GM23338 (cell line): ENCODE measurements at regions not wholly inside any gene's neighbourhood (a gene's known extent, or its start where the extent isn't known, plus 50 kb on each side); places are given as distances from the start of the nearest gene placed in this dataset.

Source experiments
- ATAC-seq: fragments of 200-7000 bp; cut with Tn5 transposase; 3 replicates; pipeline ENCODE4 v1.9.1; 2020
- DNase-seq: peaks from one replicate; pipeline ENCODE4 v3.0.0-alpha.2; 2015; ENCODE audit warnings: low spot score
- H2AFZ ChIP-seq: fragments of 200-600 bp; sonication (generic); 2 replicates; pipeline ENCODE4 v1.8.0; 2016; ENCODE audit warnings: antibody characterized with exemption, mild to moderate bottlenecking, moderate library complexity
- H3F3A ChIP-seq: fragments of 200-600 bp; sonication (generic); replicated peaks from 2 replicates; pipeline ENCODE4 v1.8.0; 2017; ENCODE audit warnings: antibody characterized with exemption, mixed run types, low read depth
- H3K27ac ChIP-seq: fragments of 200-600 bp; sonication (generic); 2 replicates; pipeline ENCODE4 v1.6.1; 2016; ENCODE audit warnings: low read depth
- H3K27me3 ChIP-seq: fragments of 200-600 bp; sonication (generic); 2 replicates; pipeline ENCODE4 v1.8.0; 2016; ENCODE audit warnings: mild to moderate bottlenecking, mixed run types, moderate library complexity; ENCODE audit not compliant: insufficient read depth
- H3K36me3 ChIP-seq: fragments of 200-600 bp; sonication (generic); 2 replicates; pipeline ENCODE4 v1.8.0; 2016; ENCODE audit warnings: mild to moderate bottlenecking; ENCODE audit not compliant: insufficient read depth
- H3K4me1 ChIP-seq: fragments of 200-600 bp; sonication (generic); 2 replicates; pipeline ENCODE4 v1.8.0; 2016; ENCODE audit warnings: mild to moderate bottlenecking, moderate library complexity; ENCODE audit not compliant: insufficient read depth
- H3K4me2 ChIP-seq: fragments of 200-600 bp; sonication (generic); 2 replicates; pipeline ENCODE4 v1.7.1; 2017; ENCODE audit warnings: mixed run types
- H3K4me3 ChIP-seq: fragments of 200-600 bp; sonication (generic); 2 replicates; pipeline ENCODE4 v1.6.1; 2016; ENCODE audit warnings: mixed run types
- H3K79me2 ChIP-seq: fragments of 200-600 bp; sonication (generic); replicated peaks from 2 replicates; pipeline ENCODE4 v1.8.0; 2017; ENCODE audit warnings: mild to moderate bottlenecking; ENCODE audit not compliant: insufficient read depth
- H3K9me2 ChIP-seq: fragments of 200-600 bp; sonication (generic); 2 replicates; pipeline ENCODE4 v1.8.0; 2017; ENCODE audit not compliant: insufficient read depth
- H4K20me1 ChIP-seq: fragments of 200-600 bp; sonication (generic); replicated peaks from 2 replicates; pipeline ENCODE4 v1.8.0; 2017; ENCODE audit warnings: mild to moderate bottlenecking; ENCODE audit not compliant: insufficient read depth
- H3K27ac Mint-ChIP-seq: 2 replicates; pipeline ENCODE4 v1.8.0; 2020; ENCODE audit warnings: inconsistent platforms, mild to moderate bottlenecking, moderate library complexity, mixed read lengths
- H3K27me3 Mint-ChIP-seq: 3 replicates; pipeline ENCODE4 v1.8.0; 2022; ENCODE audit warnings: low read depth, mild to moderate bottlenecking, moderate library complexity, mixed read lengths, inconsistent platforms; ENCODE audit not compliant: insufficient read depth, poor library complexity
- H3K36me3 Mint-ChIP-seq: 3 replicates; pipeline ENCODE4 v1.8.0; 2021; ENCODE audit warnings: low read depth, mild to moderate bottlenecking, inconsistent platforms, moderate library complexity, mixed read lengths
- H3K4me1 Mint-ChIP-seq: 3 replicates; pipeline ENCODE4 v1.8.0; 2020; ENCODE audit warnings: mild to moderate bottlenecking, inconsistent platforms, mixed read lengths
- H3K4me3 Mint-ChIP-seq: 3 replicates; pipeline ENCODE4 v1.8.0; 2021; ENCODE audit warnings: moderate library complexity, mild to moderate bottlenecking, inconsistent platforms, mixed read lengths
- H3K9me3 Mint-ChIP-seq: 3 replicates; pipeline ENCODE4 v1.8.0; 2020; ENCODE audit warnings: moderate library complexity, mild to moderate bottlenecking, inconsistent platforms, mixed read lengths
- CREB1 ChIP-seq: fragments of 250-450 bp; sonication (Bioruptor Pico); IDR thresholded peaks from 2 replicates; pipeline ENCODE4 v1.5.0; 2020; ENCODE audit warnings: low read depth, mild to moderate bottlenecking, moderate library complexity
- CTCF ChIP-seq, 2 experiments: fragments of 200-600 bp in 1 of 2; sonication (generic) in 1 of 2; conservative IDR thresholded peaks; 2 replicates each; pipeline versions ENCODE4 v1.5.1 to v1.6.1; 2016 to 2017; ENCODE audit warnings: antibody characterized with exemption in 2 of 2, low read depth in 2 of 2, mild to moderate bottlenecking in 2 of 2, moderate library complexity in 1 of 2
- EZH2phosphoT487 ChIP-seq: fragments of 200-600 bp; sonication (generic); IDR thresholded peaks from one replicate; pipeline ENCODE4 v1.8.1; 2018; ENCODE audit warnings: antibody characterized with exemption; ENCODE audit not compliant: unreplicated experiment
- JUNB ChIP-seq: IDR thresholded peaks from one replicate; pipeline ENCODE4 v1.6.1; 2016; ENCODE audit warnings: antibody characterized with exemption; ENCODE audit not compliant: unreplicated experiment
- POLR2AphosphoS5 ChIP-seq: IDR thresholded peaks from 2 replicates; pipeline ENCODE4 v1.6.1; 2016; ENCODE audit warnings: antibody characterized with exemption, low read depth
- REST ChIP-seq: IDR thresholded peaks from one replicate; pipeline ENCODE4 v1.6.1; 2018; ENCODE audit warnings: antibody characterized with exemption; ENCODE audit not compliant: unreplicated experiment
- STAT1 ChIP-seq: IDR thresholded peaks from one replicate; pipeline ENCODE4 v1.6.1; 2016; ENCODE audit warnings: antibody characterized with exemption; ENCODE audit not compliant: unreplicated experiment
- ZNF331 ChIP-seq: fragments of 250-450 bp; sonication (Bioruptor Pico); IDR thresholded peaks from 2 replicates; pipeline ENCODE4 v1.5.0; 2020; ENCODE audit warnings: low read depth, mild to moderate bottlenecking, moderate library complexity
- TF ChIP-seq, protein P1 (sequence below): fragments of 250-450 bp; sonication (Bioruptor Pico); IDR thresholded peaks from 2 replicates; pipeline ENCODE4 v1.5.0; 2020; ENCODE audit warnings: mild to moderate bottlenecking, moderate library complexity

DNA sequence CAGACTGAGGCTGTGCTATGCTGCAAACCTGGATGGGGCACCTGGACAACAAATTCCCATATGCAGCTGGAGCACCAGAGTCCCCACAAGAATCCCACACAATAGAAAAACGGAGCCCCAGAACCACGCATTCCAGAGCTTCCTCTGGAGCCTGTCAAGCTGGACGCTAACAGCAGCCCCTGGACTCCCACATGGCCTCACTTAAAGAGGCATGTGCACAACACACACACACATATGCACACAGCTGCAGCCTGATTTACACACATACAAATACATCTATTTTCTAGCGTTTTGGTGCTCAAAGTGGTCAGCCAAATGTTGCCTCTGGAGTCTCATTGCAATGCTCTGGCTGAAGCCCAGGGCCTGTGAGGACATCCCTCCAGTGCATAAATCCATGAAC, 632.7 kb upstream of the ID2 start (continued):
- TF ChIP-seq CTCF (conservative IDR thresholded peaks at IDR 0.05; ENCODE audit: low read depth in 2 of 2) = no peak

GRCh38 chr2:8049851-8050571, 631.8 kb upstream of the ID2 start:
- no peaks in the 10 kb centered on the region for H3F3A ChIP-seq
- peaks cover 17% of the 10 kb centered on the region for H3K9me2 ChIP-seq
- Mint-ChIP-seq H3K36me3 (no peaks in the 10 kb centered on the region), H3K27ac (no peak overlapping the region), H3K4me1 (no peaks in the 10 kb centered on the region; the same call in 2 of the 3 replicates), H3K9me3 (peaks cover 2% of the 10 kb centered on the region; the same call in 2 of the 3 replicates), H3K27me3 (peaks cover 2% of the 10 kb centered on the region), H3K4me3 (no peak overlapping the region)
- H3K4me1 ChIP-seq = no peaks in the 10 kb centered on the region
- DNase-seq (no peak), ATAC-seq (no peak)
- no peak overlapping the region for H3K4me3 ChIP-seq
- H3K36me3 ChIP-seq = no peaks in the 10 kb centered on the region
- no peak overlapping the region; the same call in 1 of the 2 replicates for H2AFZ ChIP-seq
- H3K27me3 ChIP-seq = no peaks in the 10 kb centered on the region
- H3K4me2 ChIP-seq = no peak overlapping the region
- H4K20me1 ChIP-seq = no peaks in the 10 kb centered on the region
- H3K27ac ChIP-seq = no peak overlapping the region
- H3K79me2 ChIP-seq = no peaks in the 10 kb centered on the region
- TF ChIP-seq CREB1 (CRISPR knock-in tag) (no peak), JUNB (no peak), POLR2AphosphoS5 (no peak), REST (no peak), STAT1 (no peak), ZNF331 (CRISPR knock-in tag) (no peak), EZH2phosphoT487 (no peak), CTCF (conservative IDR thresholded peaks at IDR 0.05; ENCODE audit: low read depth in 2 of 2) (no peak)
- TF ChIP-seq, protein P1, sequence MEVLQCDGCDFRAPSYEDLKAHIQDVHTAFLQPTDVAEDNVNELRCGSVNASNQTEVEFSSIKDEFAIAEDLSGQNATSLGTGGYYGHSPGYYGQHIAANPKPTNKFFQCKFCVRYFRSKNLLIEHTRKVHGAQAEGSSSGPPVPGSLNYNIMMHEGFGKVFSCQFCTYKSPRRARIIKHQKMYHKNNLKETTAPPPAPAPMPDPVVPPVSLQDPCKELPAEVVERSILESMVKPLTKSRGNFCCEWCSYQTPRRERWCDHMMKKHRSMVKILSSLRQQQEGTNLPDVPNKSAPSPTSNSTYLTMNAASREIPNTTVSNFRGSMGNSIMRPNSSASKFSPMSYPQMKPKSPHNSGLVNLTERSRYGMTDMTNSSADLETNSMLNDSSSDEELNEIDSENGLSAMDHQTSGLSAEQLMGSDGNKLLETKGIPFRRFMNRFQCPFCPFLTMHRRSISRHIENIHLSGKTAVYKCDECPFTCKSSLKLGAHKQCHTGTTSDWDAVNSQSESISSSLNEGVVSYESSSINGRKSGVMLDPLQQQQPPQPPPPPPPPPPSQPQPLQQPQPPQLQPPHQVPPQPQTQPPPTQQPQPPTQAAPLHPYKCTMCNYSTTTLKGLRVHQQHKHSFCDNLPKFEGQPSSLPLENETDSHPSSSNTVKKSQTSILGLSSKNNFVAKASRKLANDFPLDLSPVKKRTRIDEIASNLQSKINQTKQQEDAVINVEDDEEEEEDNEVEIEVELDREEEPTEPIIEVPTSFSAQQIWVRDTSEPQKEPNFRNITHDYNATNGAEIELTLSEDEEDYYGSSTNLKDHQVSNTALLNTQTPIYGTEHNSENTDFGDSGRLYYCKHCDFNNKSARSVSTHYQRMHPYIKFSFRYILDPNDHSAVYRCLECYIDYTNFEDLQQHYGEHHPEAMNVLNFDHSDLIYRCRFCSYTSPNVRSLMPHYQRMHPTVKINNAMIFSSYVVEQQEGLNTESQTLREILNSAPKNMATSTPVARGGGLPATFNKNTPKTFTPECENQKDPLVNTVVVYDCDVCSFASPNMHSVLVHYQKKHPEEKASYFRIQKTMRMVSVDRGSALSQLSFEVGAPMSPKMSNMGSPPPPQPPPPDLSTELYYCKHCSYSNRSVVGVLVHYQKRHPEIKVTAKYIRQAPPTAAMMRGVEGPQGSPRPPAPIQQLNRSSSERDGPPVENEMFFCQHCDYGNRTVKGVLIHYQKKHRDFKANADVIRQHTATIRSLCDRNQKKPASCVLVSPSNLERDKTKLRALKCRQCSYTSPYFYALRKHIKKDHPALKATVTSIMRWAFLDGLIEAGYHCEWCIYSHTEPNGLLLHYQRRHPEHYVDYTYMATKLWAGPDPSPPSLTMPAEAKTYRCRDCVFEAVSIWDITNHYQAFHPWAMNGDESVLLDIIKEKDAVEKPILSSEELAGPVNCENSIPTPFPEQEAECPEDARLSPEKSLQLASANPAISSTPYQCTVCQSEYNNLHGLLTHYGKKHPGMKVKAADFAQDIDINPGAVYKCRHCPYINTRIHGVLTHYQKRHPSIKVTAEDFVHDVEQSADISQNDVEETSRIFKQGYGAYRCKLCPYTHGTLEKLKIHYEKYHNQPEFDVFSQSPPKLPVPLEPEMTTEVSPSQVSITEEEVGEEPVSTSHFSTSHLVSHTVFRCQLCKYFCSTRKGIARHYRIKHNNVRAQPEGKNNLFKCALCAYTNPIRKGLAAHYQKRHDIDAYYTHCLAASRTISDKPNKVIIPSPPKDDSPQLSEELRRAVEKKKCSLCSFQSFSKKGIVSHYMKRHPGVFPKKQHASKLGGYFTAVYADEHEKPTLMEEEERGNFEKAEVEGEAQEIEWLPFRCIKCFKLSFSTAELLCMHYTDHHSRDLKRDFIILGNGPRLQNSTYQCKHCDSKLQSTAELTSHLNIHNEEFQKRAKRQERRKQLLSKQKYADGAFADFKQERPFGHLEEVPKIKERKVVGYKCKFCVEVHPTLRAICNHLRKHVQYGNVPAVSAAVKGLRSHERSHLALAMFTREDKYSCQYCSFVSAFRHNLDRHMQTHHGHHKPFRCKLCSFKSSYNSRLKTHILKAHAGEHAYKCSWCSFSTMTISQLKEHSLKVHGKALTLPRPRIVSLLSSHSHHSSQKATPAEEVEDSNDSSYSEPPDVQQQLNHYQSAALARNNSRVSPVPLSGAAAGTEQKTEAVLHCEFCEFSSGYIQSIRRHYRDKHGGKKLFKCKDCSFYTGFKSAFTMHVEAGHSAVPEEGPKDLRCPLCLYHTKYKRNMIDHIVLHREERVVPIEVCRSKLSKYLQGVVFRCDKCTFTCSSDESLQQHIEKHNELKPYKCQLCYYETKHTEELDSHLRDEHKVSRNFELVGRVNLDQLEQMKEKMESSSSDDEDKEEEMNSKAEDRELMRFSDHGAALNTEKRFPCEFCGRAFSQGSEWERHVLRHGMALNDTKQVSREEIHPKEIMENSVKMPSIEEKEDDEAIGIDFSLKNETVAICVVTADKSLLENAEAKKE (CRISPR knock-in tag) = no peak
